ENCODE measurements at regions not wholly inside any gene's neighbourhood (a gene's known extent, or its start where the extent isn't known, plus 50 kb on each side); places are given as distances from the start of the nearest gene placed in this dataset.

- peaks cover 3% of the 10 kb centered on the region for H3K27me3 Mint-ChIP-seq
- H3K36me3 Mint-ChIP-seq (ENCODE audit: low read depth): no peaks in the 10 kb centered on the region
- no peak overlapping the region for H3K4me3 Mint-ChIP-seq
- H3K9me3 Mint-ChIP-seq: peaks cover 2% of the 10 kb centered on the region
- H3K27ac Mint-ChIP-seq: no peak overlapping the region
- DNase-seq: no peak
- H3K4me1 Mint-ChIP-seq (ENCODE audit: low read depth): peaks cover 29% of the 10 kb centered on the region
These were observed 268.8 kb downstream of the DUSP6 start for GRCh38 chr12:89083491-89083890.

GRCh38 chr12:89082370-89082753, 269.9 kb downstream of the DUSP6 start:
- Mint-ChIP-seq H3K9me3 (peaks cover 2% of the 10 kb centered on the region), H3K27me3 (peaks cover 3% of the 10 kb centered on the region), H3K27ac (no peak overlapping the region), H3K4me1 (ENCODE audit: low read depth) (peaks cover 22% of the 10 kb centered on the region), H3K4me3 (no peak overlapping the region), H3K36me3 (ENCODE audit: low read depth) (no peaks in the 10 kb centered on the region)
- DNase-seq: no peak

- peaks cover 20% of the 10 kb centered on the region for H3K4me1 Mint-ChIP-seq (ENCODE audit: low read depth)
- peaks cover 2% of the 10 kb centered on the region for H3K9me3 Mint-ChIP-seq
- DNase-seq: no peak
- H3K27ac Mint-ChIP-seq: no peak overlapping the region
- peaks cover 3% of the 10 kb centered on the region for H3K27me3 Mint-ChIP-seq
- no peak overlapping the region for H3K4me3 Mint-ChIP-seq
- H3K36me3 Mint-ChIP-seq (ENCODE audit: low read depth): no peaks in the 10 kb centered on the region
These were observed 270.5 kb downstream of the DUSP6 start for GRCh38 chr12:89081719-89082369.

GRCh38 chr12:89080793-89081465, 271.4 kb downstream of the DUSP6 start:
- H3K9me3 Mint-ChIP-seq: no peaks in the 10 kb centered on the region
- H3K36me3 Mint-ChIP-seq (ENCODE audit: low read depth): no peaks in the 10 kb centered on the region
- peaks cover 3% of the 10 kb centered on the region for H3K27me3 Mint-ChIP-seq
- H3K4me3 Mint-ChIP-seq: no peak overlapping the region
- no peak for DNase-seq
- H3K4me1 Mint-ChIP-seq (ENCODE audit: low read depth): peaks cover 20% of the 10 kb centered on the region
- H3K27ac Mint-ChIP-seq: no peak overlapping the region

GRCh38 chr12:89075880-89076540, 276.3 kb downstream of the DUSP6 start:
- Mint-ChIP-seq H3K27ac (no peak overlapping the region), H3K4me1 (ENCODE audit: low read depth) (peaks cover 32% of the 10 kb centered on the region), H3K9me3 (peaks cover 5% of the 10 kb centered on the region), H3K36me3 (ENCODE audit: low read depth) (peaks cover 4% of the 10 kb centered on the region), H3K27me3 (peaks cover 3% of the 10 kb centered on the region), H3K4me3 (no peak overlapping the region)
- DNase-seq: no peak

- no peak for DNase-seq
- Mint-ChIP-seq H3K27me3 (no peaks in the 10 kb centered on the region), H3K27ac (peak overlapping the region; percentile 95), H3K4me1 (ENCODE audit: low read depth) (peaks cover 47% of the 10 kb centered on the region), H3K9me3 (peaks cover 5% of the 10 kb centered on the region), H3K36me3 (ENCODE audit: low read depth) (peaks cover 4% of the 10 kb centered on the region), H3K4me3 (no peak overlapping the region)
These were observed 278.6 kb downstream of the DUSP6 start for GRCh38 chr12:89073659-89074058.

- Mint-ChIP-seq H3K27ac (peak overlapping the region; percentile 95), H3K4me3 (no peak overlapping the region), H3K36me3 (ENCODE audit: low read depth) (peaks cover 4% of the 10 kb centered on the region), H3K27me3 (no peaks in the 10 kb centered on the region), H3K9me3 (peaks cover 5% of the 10 kb centered on the region), H3K4me1 (ENCODE audit: low read depth) (peaks cover 54% of the 10 kb centered on the region)
- no peak for DNase-seq
These were observed 279.3 kb downstream of the DUSP6 start for GRCh38 chr12:89073027-89073398.

- peaks cover 59% of the 10 kb centered on the region for H3K4me1 Mint-ChIP-seq (ENCODE audit: low read depth)
- no peak for DNase-seq
- H3K4me3 Mint-ChIP-seq: no peak overlapping the region
- no peaks in the 10 kb centered on the region for H3K27me3 Mint-ChIP-seq
- H3K9me3 Mint-ChIP-seq: peaks cover 5% of the 10 kb centered on the region
- peak overlapping the region; percentile 95 for H3K27ac Mint-ChIP-seq
- peaks cover 4% of the 10 kb centered on the region for H3K36me3 Mint-ChIP-seq (ENCODE audit: low read depth)
These were observed 279.8 kb downstream of the DUSP6 start for GRCh38 chr12:89072294-89073026.

GRCh38 chr12:89070603-89071002, 281.7 kb downstream of the DUSP6 start:
- no peaks in the 10 kb centered on the region for H3K27me3 Mint-ChIP-seq
- H3K27ac Mint-ChIP-seq: peak overlapping the region; percentile 95
- peaks cover 4% of the 10 kb centered on the region for H3K36me3 Mint-ChIP-seq (ENCODE audit: low read depth)
- H3K4me3 Mint-ChIP-seq: no peak overlapping the region
- no peak for DNase-seq
- peaks cover 5% of the 10 kb centered on the region for H3K9me3 Mint-ChIP-seq
- peaks cover 73% of the 10 kb centered on the region for H3K4me1 Mint-ChIP-seq (ENCODE audit: low read depth)

- no peak for DNase-seq
- Mint-ChIP-seq H3K27me3 (no peaks in the 10 kb centered on the region), H3K4me3 (no peak overlapping the region), H3K36me3 (ENCODE audit: low read depth) (peaks cover 4% of the 10 kb centered on the region), H3K9me3 (peaks cover 5% of the 10 kb centered on the region), H3K27ac (peak overlapping the region; percentile 15), H3K4me1 (ENCODE audit: low read depth) (peaks cover 82% of the 10 kb centered on the region)
These were observed 282.9 kb downstream of the DUSP6 start for GRCh38 chr12:89069431-89069830.

- Mint-ChIP-seq H3K27ac (peak overlapping the region; percentile 84), H3K36me3 (ENCODE audit: low read depth) (peaks cover under 1% of the 10 kb centered on the region), H3K4me1 (ENCODE audit: low read depth) (peaks cover 81% of the 10 kb centered on the region), H3K27me3 (no peaks in the 10 kb centered on the region), H3K9me3 (peaks cover under 1% of the 10 kb centered on the region), H3K4me3 (no peak overlapping the region)
- no peak for DNase-seq
These were observed 284.7 kb downstream of the DUSP6 start for GRCh38 chr12:89067421-89068187.

- H3K36me3 Mint-ChIP-seq (ENCODE audit: low read depth): no peaks in the 10 kb centered on the region
- peak overlapping the region; percentile 62 for H3K27ac Mint-ChIP-seq
- H3K4me3 Mint-ChIP-seq: no peak overlapping the region
These were observed 287.5 kb downstream of the DUSP6 start for GRCh38 chr12:89064780-89065179.

GRCh38 chr12:89064151-89064550, 288.1 kb downstream of the DUSP6 start:
- Mint-ChIP-seq H3K27ac (no peak overlapping the region), H3K4me3 (no peak overlapping the region), H3K27me3 (no peaks in the 10 kb centered on the region), H3K36me3 (ENCODE audit: low read depth) (no peaks in the 10 kb centered on the region), H3K9me3 (no peaks in the 10 kb centered on the region), H3K4me1 (ENCODE audit: low read depth) (peaks cover 73% of the 10 kb centered on the region)
- DNase-seq: no peak

More at GRCh38 chr12:89064780-89065179, 287.5 kb downstream of the DUSP6 start:
- DNase-seq: no peak
- Mint-ChIP-seq H3K9me3 (no peaks in the 10 kb centered on the region), H3K27me3 (no peaks in the 10 kb centered on the region), H3K4me1 (ENCODE audit: low read depth) (peaks cover 72% of the 10 kb centered on the region)

- Mint-ChIP-seq H3K36me3 (ENCODE audit: low read depth) (no peaks in the 10 kb centered on the region), H3K27me3 (no peaks in the 10 kb centered on the region), H3K27ac (no peak overlapping the region), H3K4me3 (no peak overlapping the region), H3K4me1 (ENCODE audit: low read depth) (peaks cover 72% of the 10 kb centered on the region), H3K9me3 (no peaks in the 10 kb centered on the region)
- no peak for DNase-seq
These were observed 289.3 kb downstream of the DUSP6 start for GRCh38 chr12:89062996-89063395.
